ENCODE measurements at regions not wholly inside any gene's neighbourhood (a gene's known extent, or its start where the extent isn't known, plus 50 kb on each side); places are given as distances from the start of the nearest gene placed in this dataset.

GRCh38 chr16:8194794-8195193, 395.5 kb downstream of the TMEM114 start:
- Histone ChIP-seq H3K4me2 (replicated peaks; ENCODE audit: low read depth, low read length, poor library complexity, severe bottlenecking) (no peak overlapping the region), H3K4me3 (ENCODE audit: control extremely low read depth in 1 of 5, extremely low read depth in 1 of 5, insufficient read depth in 1 of 5, low read depth in 2 of 5, low read length in 4 of 5) (no peak overlapping the region), H4K20me1 (ENCODE audit: control insufficient read depth, insufficient read depth, low read length, poor library complexity, severe bottlenecking) (no peaks in the 10 kb centered on the region), H3K36me3 (replicated peaks in 1 of 2; ENCODE audit: control extremely low read depth in 1 of 2, control insufficient read depth in 1 of 2, extremely low read depth in 1 of 2, insufficient read depth in 2 of 2, low read length in 1 of 2) (no peaks in the 10 kb centered on the region), H3K9ac (ENCODE audit: low read length) (no peak overlapping the region), H3K79me2 (ENCODE audit: control insufficient read depth, insufficient read depth, low read length) (no peaks in the 10 kb centered on the region), H3K4me1 (ENCODE audit: control insufficient read depth in 2 of 2, insufficient read depth in 2 of 2, low read length in 2 of 2) (no peaks in the 10 kb centered on the region), H3K9me3 (ENCODE audit: control extremely low read depth in 1 of 3, control insufficient read depth in 2 of 3, insufficient read depth in 1 of 3, low read length in 2 of 3) (peaks cover 0 to 4% (median 0%) of the 10 kb centered on the region in 3 donors), H3K27ac (ENCODE audit: low read length in 2 of 2) (no peak overlapping the region), H3K27me3 (replicated peaks in 1 of 4; ENCODE audit: control extremely low read depth in 1 of 4, control insufficient read depth in 3 of 4, insufficient read depth in 4 of 4, low read length in 3 of 4) (no peaks in the 10 kb centered on the region), H2AFZ (ENCODE audit: insufficient read depth, low read depth, low read length, poor library complexity, severe bottlenecking) (no peak overlapping the region)
- ATAC-seq (ENCODE audit: low read depth) (no peak), DNase-seq (no peak)
- H3K27ac Mint-ChIP-seq = no peak overlapping the region
- intact Hi-C loops (cut with micrococcal nuclease) = no loop called here
- peaks cover 5% of the 10 kb centered on the region for H3K9me3 Mint-ChIP-seq (ENCODE audit: insufficient read depth)
- TF ChIP-seq, protein P1, sequence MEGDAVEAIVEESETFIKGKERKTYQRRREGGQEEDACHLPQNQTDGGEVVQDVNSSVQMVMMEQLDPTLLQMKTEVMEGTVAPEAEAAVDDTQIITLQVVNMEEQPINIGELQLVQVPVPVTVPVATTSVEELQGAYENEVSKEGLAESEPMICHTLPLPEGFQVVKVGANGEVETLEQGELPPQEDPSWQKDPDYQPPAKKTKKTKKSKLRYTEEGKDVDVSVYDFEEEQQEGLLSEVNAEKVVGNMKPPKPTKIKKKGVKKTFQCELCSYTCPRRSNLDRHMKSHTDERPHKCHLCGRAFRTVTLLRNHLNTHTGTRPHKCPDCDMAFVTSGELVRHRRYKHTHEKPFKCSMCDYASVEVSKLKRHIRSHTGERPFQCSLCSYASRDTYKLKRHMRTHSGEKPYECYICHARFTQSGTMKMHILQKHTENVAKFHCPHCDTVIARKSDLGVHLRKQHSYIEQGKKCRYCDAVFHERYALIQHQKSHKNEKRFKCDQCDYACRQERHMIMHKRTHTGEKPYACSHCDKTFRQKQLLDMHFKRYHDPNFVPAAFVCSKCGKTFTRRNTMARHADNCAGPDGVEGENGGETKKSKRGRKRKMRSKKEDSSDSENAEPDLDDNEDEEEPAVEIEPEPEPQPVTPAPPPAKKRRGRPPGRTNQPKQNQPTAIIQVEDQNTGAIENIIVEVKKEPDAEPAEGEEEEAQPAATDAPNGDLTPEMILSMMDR (IDR thresholded peaks at IDR 0.05) = no peak
- no peak for TF ChIP-seq EZH2 (IDR thresholded peaks at IDR 0.05; ENCODE audit: borderline replicate concordance, insufficient read depth, low read depth, low read length, poor library complexity, severe bottlenecking)
- no peaks in the 10 kb centered on the region for H3K27me3 Mint-ChIP-seq
- ChIA-PET POLR2A (no interaction called here), CTCF (no interaction called here)
- H3K4me1 Mint-ChIP-seq = no peaks in the 10 kb centered on the region
- no peak overlapping the region for H3K4me3 Mint-ChIP-seq
- 60% methylated on average over 1 of the region's 2 CpGs for WGBS (ENCODE audit: insufficient coverage)

- Histone ChIP-seq H3K9me3 (ENCODE audit: control extremely low read depth in 1 of 3, control insufficient read depth in 2 of 3, insufficient read depth in 1 of 3, low read length in 2 of 3) (no peaks in the 10 kb centered on the region), H3K4me3 (ENCODE audit: control extremely low read depth in 1 of 5, extremely low read depth in 1 of 5, insufficient read depth in 1 of 5, low read depth in 2 of 5, low read length in 4 of 5) (no peak overlapping the region), H3K9ac (ENCODE audit: low read length) (no peak overlapping the region), H3K79me2 (ENCODE audit: control insufficient read depth, insufficient read depth, low read length) (no peaks in the 10 kb centered on the region), H4K20me1 (ENCODE audit: control insufficient read depth, insufficient read depth, low read length, poor library complexity, severe bottlenecking) (no peaks in the 10 kb centered on the region), H3K27me3 (replicated peaks in 1 of 4; ENCODE audit: control extremely low read depth in 1 of 4, control insufficient read depth in 3 of 4, insufficient read depth in 4 of 4, low read length in 3 of 4) (no peaks in the 10 kb centered on the region), H3K4me1 (ENCODE audit: control insufficient read depth in 2 of 2, insufficient read depth in 2 of 2, low read length in 2 of 2) (no peaks in the 10 kb centered on the region), H2AFZ (ENCODE audit: insufficient read depth, low read depth, low read length, poor library complexity, severe bottlenecking) (no peak overlapping the region), H3K36me3 (replicated peaks in 1 of 2; ENCODE audit: control extremely low read depth in 1 of 2, control insufficient read depth in 1 of 2, extremely low read depth in 1 of 2, insufficient read depth in 2 of 2, low read length in 1 of 2) (no peaks in the 10 kb centered on the region), H3K4me2 (replicated peaks; ENCODE audit: low read depth, low read length, poor library complexity, severe bottlenecking) (no peak overlapping the region), H3K27ac (ENCODE audit: low read length in 2 of 2) (no peak overlapping the region)
- H3K27me3 Mint-ChIP-seq = no peaks in the 10 kb centered on the region
- H3K9me3 Mint-ChIP-seq (ENCODE audit: insufficient read depth) = peaks cover 5% of the 10 kb centered on the region
- no peak overlapping the region for H3K27ac Mint-ChIP-seq
- no peak overlapping the region for H3K4me3 Mint-ChIP-seq
- TF ChIP-seq, protein P1 (IDR thresholded peaks at IDR 0.05) = no peak
- TF ChIP-seq EZH2 (IDR thresholded peaks at IDR 0.05; ENCODE audit: borderline replicate concordance, insufficient read depth, low read depth, low read length, poor library complexity, severe bottlenecking) = no peak
- no CpG with 5 or more reads among the region's 8 CpGs for WGBS (ENCODE audit: insufficient coverage)
- DNase-seq (no peak), ATAC-seq (ENCODE audit: low read depth) (no peak)
- ChIA-PET CTCF (no interaction called here), POLR2A (no interaction called here)
- no peaks in the 10 kb centered on the region for H3K4me1 Mint-ChIP-seq
- intact Hi-C loops (cut with micrococcal nuclease) = no loop called here
Observed at GRCh38 chr16:8188841-8189240, 401.5 kb downstream of the TMEM114 start.
